ENCODE measurements at regions not wholly inside any gene's neighbourhood (a gene's known extent, or its start where the extent isn't known, plus 50 kb on each side); places are given as distances from the start of the nearest gene placed in this dataset.

- TF ChIP-seq CTCF (IDR thresholded peaks at IDR 0.05): no peak
- TF ChIP-seq POLR2A (IDR thresholded peaks at IDR 0.05): no peak
- TF ChIP-seq EP300 (IDR thresholded peaks at IDR 0.05): no peak
These were observed 520.7 kb upstream of the CAMK1G start for GRCh38 chr1:209062863-209063262.
